SU-DHL-6 (cell line): ENCODE measurements at regions not wholly inside any gene's neighbourhood (a gene's known extent, or its start where the extent isn't known, plus 50 kb on each side); places are given as distances from the start of the nearest gene placed in this dataset.

Experiments used
- H2AFZ ChIP-seq: fragments of 200-600 bp; sonication (generic); 2 replicates; pipeline ENCODE4 v1.6.1; 2014; ENCODE audit warnings: low read depth, mild to moderate bottlenecking, moderate library complexity, mixed read lengths, antibody characterized with exemption, low read length; ENCODE audit not compliant: severe bottlenecking
- H3F3A ChIP-seq: fragments of 200-600 bp; shearing (Covaris generic); 2 replicates; pipeline ENCODE4 v1.6.0; 2016; ENCODE audit warnings: antibody characterized with exemption, mild to moderate bottlenecking; ENCODE audit not compliant: insufficient read depth
- H3K27ac ChIP-seq: fragments of 200-600 bp; sonication (generic); 2 replicates; pipeline ENCODE4 v1.5.1; 2016; ENCODE audit warnings: low read depth, mild to moderate bottlenecking, low read length, moderate library complexity, mixed read lengths
- H3K27me3 ChIP-seq: fragments of 200-600 bp; sonication (generic), shearing (Covaris generic); 2 replicates; pipeline ENCODE4 v1.6.0; 2014; ENCODE audit warnings: mild to moderate bottlenecking, low read length
- H3K36me3 ChIP-seq: fragments of 200-600 bp; sonication (generic); 2 replicates; pipeline ENCODE4 v1.6.1; 2014; ENCODE audit warnings: mild to moderate bottlenecking, low read length, mixed read lengths
- H3K4me2 ChIP-seq: fragments of 300-600, 200-600 bp; shearing (Covaris generic), sonication (generic); 2 replicates; pipeline ENCODE4 v1.6.0; 2014; ENCODE audit warnings: low read length, low read depth, mild to moderate bottlenecking; ENCODE audit not compliant: poor library complexity, severe bottlenecking
- H3K4me3 ChIP-seq: fragments of 200-600 bp; sonication (generic); 2 replicates; pipeline ENCODE4 v1.5.1; 2014; ENCODE audit warnings: antibody characterized with exemption, low read length, mild to moderate bottlenecking, mixed read lengths; ENCODE audit not compliant: insufficient read depth, poor library complexity, severe bottlenecking
- H3K79me2 ChIP-seq: fragments of 200-600 bp; sonication (generic); 2 replicates; pipeline ENCODE4 v1.6.1; 2014; ENCODE audit warnings: mild to moderate bottlenecking, low read length, moderate library complexity; ENCODE audit not compliant: insufficient read depth
- H3K9ac ChIP-seq: fragments of 200-600 bp; sonication (generic); 2 replicates; pipeline ENCODE4 v1.7.0; 2014; ENCODE audit warnings: mild to moderate bottlenecking, low read length
- H3K9me2 ChIP-seq: fragments of 200-600 bp; sonication (generic); replicated peaks from 2 replicates; pipeline ENCODE4 v1.6.1; 2014; ENCODE audit warnings: low read length; ENCODE audit not compliant: insufficient read depth
- H3K9me3 ChIP-seq: fragments of 200-600 bp; sonication (generic); 2 replicates; pipeline ENCODE4 v1.6.1; 2014; ENCODE audit warnings: low read length, mixed read lengths; ENCODE audit not compliant: insufficient read depth
- H4K20me1 ChIP-seq: fragments of 200-600 bp; sonication (generic); 2 replicates; pipeline ENCODE4 v1.6.1; 2014; ENCODE audit warnings: low read depth, mild to moderate bottlenecking, antibody characterized with exemption, low read length, moderate library complexity, mixed read lengths
- CTCF ChIP-seq: fragments of 200-600 bp; sonication (generic); IDR thresholded peaks from one replicate; pipeline ENCODE4 v1.5.1; 2017; ENCODE audit warnings: antibody characterized with exemption, mild to moderate bottlenecking, low read length, moderate library complexity; ENCODE audit not compliant: insufficient read depth, poor library complexity, severe bottlenecking
- EZH2phosphoT487 ChIP-seq: fragments of 200-600 bp; sonication (generic), shearing (Covaris generic); conservative IDR thresholded peaks from 2 replicates; pipeline ENCODE4 v1.6.1; 2018; ENCODE audit warnings: mild to moderate bottlenecking, antibody characterized with exemption, low read length, moderate library complexity, mixed read lengths

- no peaks in the 10 kb centered on the region for H3K79me2 ChIP-seq
- H3K27me3 ChIP-seq: no peaks in the 10 kb centered on the region
- H2AFZ ChIP-seq: no peak overlapping the region
- H3K27ac ChIP-seq: no peak overlapping the region
- no peak overlapping the region for H3K4me3 ChIP-seq
- no peak overlapping the region for H3K4me2 ChIP-seq
- H3K9me2 ChIP-seq: no peaks in the 10 kb centered on the region
- no peak overlapping the region for H3K9ac ChIP-seq
- H4K20me1 ChIP-seq: no peaks in the 10 kb centered on the region
- no peak for TF ChIP-seq EZH2phosphoT487
- TF ChIP-seq CTCF: no peak
- no peaks in the 10 kb centered on the region for H3K9me3 ChIP-seq
- H3K36me3 ChIP-seq: no peaks in the 10 kb centered on the region
- H3F3A ChIP-seq: no peaks in the 10 kb centered on the region
These were observed 297.8 kb upstream of the PRKCQ start for GRCh38 chr10:6877722-6878392.

- Histone ChIP-seq H3F3A (no peaks in the 10 kb centered on the region), H3K79me2 (no peaks in the 10 kb centered on the region), H2AFZ (no peak overlapping the region), H3K4me3 (no peak overlapping the region), H3K9me2 (no peaks in the 10 kb centered on the region), H3K9me3 (no peaks in the 10 kb centered on the region), H3K27ac (no peak overlapping the region), H3K9ac (no peak overlapping the region), H3K36me3 (no peaks in the 10 kb centered on the region), H3K27me3 (no peaks in the 10 kb centered on the region), H4K20me1 (no peaks in the 10 kb centered on the region), H3K4me2 (no peak overlapping the region)
- TF ChIP-seq CTCF (no peak), EZH2phosphoT487 (no peak)
These were observed 297.3 kb upstream of the PRKCQ start for GRCh38 chr10:6877336-6877721.

GRCh38 chr10:6875269-6875865 lies 295.3 kb upstream of the PRKCQ start:
- Histone ChIP-seq H3K27me3 (no peaks in the 10 kb centered on the region), H3K4me2 (no peak overlapping the region)
- TF ChIP-seq CTCF: no peak

More at GRCh38 chr10:6875269-6875865, 295.3 kb upstream of the PRKCQ start:
- Histone ChIP-seq H3K9me2 (no peaks in the 10 kb centered on the region), H2AFZ (no peak overlapping the region), H3K27ac (no peak overlapping the region), H3K4me3 (no peak overlapping the region), H3K9me3 (no peaks in the 10 kb centered on the region), H3K36me3 (no peaks in the 10 kb centered on the region), H3F3A (no peaks in the 10 kb centered on the region), H3K9ac (no peak overlapping the region), H4K20me1 (no peaks in the 10 kb centered on the region), H3K79me2 (no peaks in the 10 kb centered on the region)
